ENCODE measurements at regions not wholly inside any gene's neighbourhood (a gene's known extent, or its start where the extent isn't known, plus 50 kb on each side); places are given as distances from the start of the nearest gene placed in this dataset.

DNA sequence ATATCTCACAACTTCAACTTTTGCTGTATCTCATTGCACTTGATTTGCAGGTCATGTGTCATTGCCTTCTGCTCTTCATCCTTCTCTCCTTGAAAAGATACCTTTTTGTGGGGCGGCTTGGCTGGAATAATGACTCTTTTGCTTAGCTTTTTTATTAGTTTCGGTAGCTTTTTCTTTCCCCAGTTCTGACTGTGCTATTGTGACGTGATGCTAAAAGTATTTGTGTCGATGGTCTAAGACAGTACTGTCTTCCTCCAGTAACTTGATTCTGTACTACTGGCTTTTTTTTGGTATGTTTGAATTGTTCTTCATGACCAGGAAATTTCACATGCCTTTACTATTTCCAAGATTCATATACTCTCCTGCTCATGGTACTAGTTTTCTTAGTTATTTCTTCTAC lies 63.1 kb downstream of the SLITRK1 start:
- DNase-seq (no peak), FAIRE-seq (no peak)
- H3K27me3 ChIP-seq (ENCODE audit: control insufficient read depth, insufficient read depth, low read length), result no peaks in the 10 kb centered on the region
- TF ChIP-seq, protein P1, sequence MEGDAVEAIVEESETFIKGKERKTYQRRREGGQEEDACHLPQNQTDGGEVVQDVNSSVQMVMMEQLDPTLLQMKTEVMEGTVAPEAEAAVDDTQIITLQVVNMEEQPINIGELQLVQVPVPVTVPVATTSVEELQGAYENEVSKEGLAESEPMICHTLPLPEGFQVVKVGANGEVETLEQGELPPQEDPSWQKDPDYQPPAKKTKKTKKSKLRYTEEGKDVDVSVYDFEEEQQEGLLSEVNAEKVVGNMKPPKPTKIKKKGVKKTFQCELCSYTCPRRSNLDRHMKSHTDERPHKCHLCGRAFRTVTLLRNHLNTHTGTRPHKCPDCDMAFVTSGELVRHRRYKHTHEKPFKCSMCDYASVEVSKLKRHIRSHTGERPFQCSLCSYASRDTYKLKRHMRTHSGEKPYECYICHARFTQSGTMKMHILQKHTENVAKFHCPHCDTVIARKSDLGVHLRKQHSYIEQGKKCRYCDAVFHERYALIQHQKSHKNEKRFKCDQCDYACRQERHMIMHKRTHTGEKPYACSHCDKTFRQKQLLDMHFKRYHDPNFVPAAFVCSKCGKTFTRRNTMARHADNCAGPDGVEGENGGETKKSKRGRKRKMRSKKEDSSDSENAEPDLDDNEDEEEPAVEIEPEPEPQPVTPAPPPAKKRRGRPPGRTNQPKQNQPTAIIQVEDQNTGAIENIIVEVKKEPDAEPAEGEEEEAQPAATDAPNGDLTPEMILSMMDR (IDR thresholded peaks at IDR 0.05; ENCODE audit: borderline replicate concordance, extremely low read depth, insufficient read depth), result no peak
- no peaks in the 10 kb centered on the region for H3K9me3 ChIP-seq (ENCODE audit: control insufficient read depth in 2 of 3, insufficient read depth in 1 of 3, low read length in 3 of 3)
- H3K27ac ChIP-seq (ENCODE audit: low read depth in 2 of 2, low read length in 2 of 2), result no peak overlapping the region
- no peak overlapping the region for H3K4me3 ChIP-seq (ENCODE audit: low read length in 3 of 3)
- no peak overlapping the region for H3K9ac ChIP-seq (ENCODE audit: low read length in 3 of 3)
- intact Hi-C loops (cut with DNase I), result no loop called here
- H3K4me1 ChIP-seq (ENCODE audit: control insufficient read depth in 2 of 3, insufficient read depth in 2 of 3, low read depth in 1 of 3, low read length in 3 of 3), result no peaks in the 10 kb centered on the region
- H3K36me3 ChIP-seq (ENCODE audit: control insufficient read depth in 2 of 3, insufficient read depth in 3 of 3, low read length in 3 of 3), result no peaks in the 10 kb centered on the region

DNA sequence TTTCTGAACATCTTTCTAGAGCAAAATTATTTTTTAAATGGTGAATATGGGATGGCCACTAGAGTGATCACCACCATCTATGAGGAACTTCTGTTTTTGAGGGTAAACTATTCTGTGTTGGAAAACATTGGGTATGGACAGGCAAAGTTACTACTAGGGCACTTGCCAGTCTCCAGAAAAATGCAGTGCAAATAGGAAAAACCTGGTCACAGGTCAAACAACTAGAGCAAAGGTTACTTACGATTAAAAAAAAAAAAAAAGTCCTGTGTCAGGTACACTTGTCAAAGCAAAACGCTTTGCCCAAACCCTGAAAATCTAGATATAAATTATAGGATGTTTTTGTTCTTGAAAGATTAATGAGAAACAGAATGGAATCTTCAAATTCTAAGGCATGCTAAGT lies 66.2 kb downstream of the SLITRK1 start:
- TF ChIP-seq, protein P1 (IDR thresholded peaks at IDR 0.05; ENCODE audit: borderline replicate concordance, extremely low read depth, insufficient read depth), result no peak
- no peaks in the 10 kb centered on the region for H3K27me3 ChIP-seq (ENCODE audit: control insufficient read depth, insufficient read depth, low read length)
- DNase-seq (no peak), FAIRE-seq (no peak)
- no peaks in the 10 kb centered on the region for H3K4me1 ChIP-seq (ENCODE audit: control insufficient read depth in 2 of 3, insufficient read depth in 2 of 3, low read depth in 1 of 3, low read length in 3 of 3)
- H3K36me3 ChIP-seq (ENCODE audit: control insufficient read depth in 2 of 3, insufficient read depth in 3 of 3, low read length in 3 of 3), result no peaks in the 10 kb centered on the region
- intact Hi-C loops (cut with DNase I), result no loop called here
- H3K9me3 ChIP-seq (ENCODE audit: control insufficient read depth in 2 of 3, insufficient read depth in 1 of 3, low read length in 3 of 3), result no peaks in the 10 kb centered on the region
- no peak overlapping the region for H3K9ac ChIP-seq (ENCODE audit: low read length in 3 of 3)
- H3K27ac ChIP-seq (ENCODE audit: low read depth in 2 of 2, low read length in 2 of 2), result no peak overlapping the region
- no peak overlapping the region for H3K4me3 ChIP-seq (ENCODE audit: low read length in 3 of 3)

DNA sequence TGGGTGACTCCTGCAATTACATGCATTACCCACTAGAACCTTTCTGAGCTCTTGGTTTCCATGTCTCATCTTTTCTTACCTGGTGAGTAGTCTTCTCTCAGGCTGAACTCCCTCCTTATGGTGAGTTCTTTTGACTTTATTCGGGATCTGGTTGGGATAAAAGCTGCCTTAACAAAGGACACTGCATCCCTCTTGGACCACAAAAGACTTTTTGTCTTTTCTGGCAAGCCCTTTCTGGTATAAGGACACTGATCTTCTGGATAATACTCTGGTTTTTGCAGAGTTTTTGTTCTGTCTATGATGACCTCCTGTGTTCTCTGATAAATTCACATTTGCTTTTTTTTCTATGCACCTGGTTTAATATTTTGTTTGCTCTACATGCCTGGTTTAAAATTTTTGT lies 66.7 kb downstream of the SLITRK1 start:
- no peak overlapping the region for H3K9ac ChIP-seq (ENCODE audit: low read length in 3 of 3)
- FAIRE-seq, result no peak
- H3K36me3 ChIP-seq (ENCODE audit: control insufficient read depth in 2 of 3, insufficient read depth in 3 of 3, low read length in 3 of 3), result no peaks in the 10 kb centered on the region
- H3K4me3 ChIP-seq (ENCODE audit: low read length in 3 of 3), result no peak overlapping the region
- TF ChIP-seq, protein P1 (IDR thresholded peaks at IDR 0.05; ENCODE audit: borderline replicate concordance, extremely low read depth, insufficient read depth), result no peak
- no peak for DNase-seq
- H3K9me3 ChIP-seq (ENCODE audit: control insufficient read depth in 2 of 3, insufficient read depth in 1 of 3, low read length in 3 of 3), result no peaks in the 10 kb centered on the region
- intact Hi-C loops (cut with DNase I), result no loop called here
- H3K4me1 ChIP-seq (ENCODE audit: control insufficient read depth in 2 of 3, insufficient read depth in 2 of 3, low read depth in 1 of 3, low read length in 3 of 3), result no peaks in the 10 kb centered on the region
- no peaks in the 10 kb centered on the region for H3K27me3 ChIP-seq (ENCODE audit: control insufficient read depth, insufficient read depth, low read length)
- H3K27ac ChIP-seq (ENCODE audit: low read depth in 2 of 2, low read length in 2 of 2), result no peak overlapping the region

DNA sequence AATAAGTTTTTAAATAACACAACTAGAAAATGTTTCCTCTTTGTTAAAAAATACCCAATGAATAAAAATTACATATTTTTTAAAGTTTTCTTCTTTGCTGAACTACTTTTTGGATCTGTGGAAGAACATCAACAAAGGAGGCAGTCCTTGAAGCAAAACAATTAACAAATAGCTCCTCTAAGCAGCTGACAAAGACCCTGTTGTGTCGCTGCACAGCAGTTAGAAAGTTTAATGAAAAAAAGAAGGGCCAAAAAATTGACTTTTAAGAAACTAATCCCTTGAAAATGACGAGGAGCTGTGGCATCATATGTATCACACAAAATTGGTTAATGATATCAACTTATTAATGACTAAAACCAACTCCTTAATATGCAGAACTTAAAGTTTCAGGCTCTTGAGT lies 72.1 kb downstream of the SLITRK1 start:
- FAIRE-seq (no peak), DNase-seq (no peak)
- Histone ChIP-seq H3K4me1 (ENCODE audit: control insufficient read depth in 2 of 3, insufficient read depth in 2 of 3, low read depth in 1 of 3, low read length in 3 of 3) (no peaks in the 10 kb centered on the region), H3K9ac (ENCODE audit: low read length in 3 of 3) (no peak overlapping the region), H3K4me3 (ENCODE audit: low read length in 3 of 3) (no peak overlapping the region), H3K9me3 (ENCODE audit: control insufficient read depth in 2 of 3, insufficient read depth in 1 of 3, low read length in 3 of 3) (no peaks in the 10 kb centered on the region), H3K27me3 (ENCODE audit: control insufficient read depth, insufficient read depth, low read length) (no peaks in the 10 kb centered on the region), H3K27ac (ENCODE audit: low read depth in 2 of 2, low read length in 2 of 2) (no peak overlapping the region), H3K36me3 (ENCODE audit: control insufficient read depth in 2 of 3, insufficient read depth in 3 of 3, low read length in 3 of 3) (no peaks in the 10 kb centered on the region)
- intact Hi-C loops (cut with DNase I), result no loop called here
- TF ChIP-seq, protein P1 (IDR thresholded peaks at IDR 0.05; ENCODE audit: borderline replicate concordance, extremely low read depth, insufficient read depth), result no peak
